Kidney epithelial cell (primary cell): ENCODE measurements at regions not wholly inside any gene's neighbourhood (a gene's known extent, or its start where the extent isn't known, plus 50 kb on each side); places are given as distances from the start of the nearest gene placed in this dataset.

Experiments
- DNase-seq: peaks from one replicate; pipeline ENCODE4 v3.0.0-alpha.2; 2010; ENCODE audit warnings: low read depth
- H3K27me3 ChIP-seq: 2 replicates; pipeline ENCODE4 v1.6.0; 2011; ENCODE audit warnings: low read length; ENCODE audit not compliant: control insufficient read depth, insufficient read depth
- H3K36me3 ChIP-seq: 2 replicates; pipeline ENCODE4 v1.5.1; 2011; ENCODE audit warnings: low read length; ENCODE audit not compliant: control insufficient read depth, insufficient read depth
- H3K4me3 ChIP-seq: 2 replicates; pipeline ENCODE4 v1.5.1; 2011; ENCODE audit warnings: low read depth, mild to moderate bottlenecking, control low read depth, low read length
- TF ChIP-seq, protein P1 (sequence below): IDR thresholded peaks from 2 replicates; pipeline ENCODE4 v1.5.1; 2011; ENCODE audit warnings: mild to moderate bottlenecking, moderate library complexity, low read length, control low read depth, inconsistent platforms; ENCODE audit not compliant: insufficient read depth, poor library complexity, severe bottlenecking

- no peaks in the 10 kb centered on the region for H3K36me3 ChIP-seq
- H3K4me3 ChIP-seq: no peak overlapping the region
- no peaks in the 10 kb centered on the region for H3K27me3 ChIP-seq
- TF ChIP-seq, protein P1, sequence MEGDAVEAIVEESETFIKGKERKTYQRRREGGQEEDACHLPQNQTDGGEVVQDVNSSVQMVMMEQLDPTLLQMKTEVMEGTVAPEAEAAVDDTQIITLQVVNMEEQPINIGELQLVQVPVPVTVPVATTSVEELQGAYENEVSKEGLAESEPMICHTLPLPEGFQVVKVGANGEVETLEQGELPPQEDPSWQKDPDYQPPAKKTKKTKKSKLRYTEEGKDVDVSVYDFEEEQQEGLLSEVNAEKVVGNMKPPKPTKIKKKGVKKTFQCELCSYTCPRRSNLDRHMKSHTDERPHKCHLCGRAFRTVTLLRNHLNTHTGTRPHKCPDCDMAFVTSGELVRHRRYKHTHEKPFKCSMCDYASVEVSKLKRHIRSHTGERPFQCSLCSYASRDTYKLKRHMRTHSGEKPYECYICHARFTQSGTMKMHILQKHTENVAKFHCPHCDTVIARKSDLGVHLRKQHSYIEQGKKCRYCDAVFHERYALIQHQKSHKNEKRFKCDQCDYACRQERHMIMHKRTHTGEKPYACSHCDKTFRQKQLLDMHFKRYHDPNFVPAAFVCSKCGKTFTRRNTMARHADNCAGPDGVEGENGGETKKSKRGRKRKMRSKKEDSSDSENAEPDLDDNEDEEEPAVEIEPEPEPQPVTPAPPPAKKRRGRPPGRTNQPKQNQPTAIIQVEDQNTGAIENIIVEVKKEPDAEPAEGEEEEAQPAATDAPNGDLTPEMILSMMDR: no peak
- no peak for DNase-seq
Measured at GRCh38 chr9:84111726-84112125, 131.1 kb downstream of the RMI1 start.

GRCh38 chr9:84121991-84122523, 141.5 kb downstream of the RMI1 start:
- Histone ChIP-seq H3K27me3 (no peaks in the 10 kb centered on the region), H3K36me3 (no peaks in the 10 kb centered on the region), H3K4me3 (no peak overlapping the region)
- DNase-seq: no peak
- TF ChIP-seq, protein P1: no peak

DNA sequence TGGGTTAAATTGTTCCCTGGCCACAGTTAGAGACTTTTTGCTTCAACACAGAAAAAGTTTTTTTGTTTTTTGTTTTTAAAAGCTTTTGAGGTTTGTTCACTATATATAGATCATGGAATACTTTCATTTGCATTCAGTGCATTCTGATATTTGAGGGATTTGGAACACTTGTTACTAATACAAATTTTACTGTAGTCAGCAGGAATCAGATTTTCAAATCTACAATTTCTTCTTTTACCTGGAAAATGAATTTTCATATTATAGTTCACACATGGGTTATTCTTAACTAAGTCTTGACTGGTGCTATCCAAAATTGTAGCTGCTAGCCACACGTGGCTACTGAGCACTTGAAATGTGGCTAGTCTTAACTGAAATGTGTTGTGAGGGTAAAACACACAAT, 142.0 kb downstream of the RMI1 start:
- DNase-seq: no peak
- Histone ChIP-seq H3K27me3 (no peaks in the 10 kb centered on the region), H3K4me3 (no peak overlapping the region), H3K36me3 (no peaks in the 10 kb centered on the region)
- TF ChIP-seq, protein P1: no peak

- H3K4me3 ChIP-seq: no peak overlapping the region
- no peak for DNase-seq
- TF ChIP-seq, protein P1: no peak
- H3K36me3 ChIP-seq: no peaks in the 10 kb centered on the region
- no peaks in the 10 kb centered on the region for H3K27me3 ChIP-seq
Measured at GRCh38 chr9:84123648-84124406, 143.2 kb downstream of the RMI1 start.

DNA sequence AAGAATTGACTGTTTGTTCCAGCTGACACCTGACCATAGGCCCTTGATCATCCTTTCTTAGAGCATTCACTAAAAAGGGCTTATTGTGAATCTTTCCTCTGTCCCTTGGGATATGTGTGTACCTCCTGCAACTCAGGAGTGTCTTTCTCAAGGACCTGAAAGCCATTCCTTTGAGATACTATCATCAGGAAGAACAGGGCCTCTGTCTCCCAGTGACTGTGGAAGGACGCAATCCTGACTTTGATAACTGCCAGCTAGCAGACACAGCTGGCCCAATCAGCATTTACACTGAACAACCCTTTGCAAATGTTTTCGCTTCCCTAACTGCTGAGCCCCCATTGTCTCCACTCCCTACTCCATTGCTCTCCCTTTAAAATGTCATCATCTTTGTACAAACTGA, 144.4 kb downstream of the RMI1 start:
- H3K36me3 ChIP-seq: no peaks in the 10 kb centered on the region
- TF ChIP-seq, protein P1: no peak
- no peaks in the 10 kb centered on the region for H3K27me3 ChIP-seq
- DNase-seq: no peak
- no peak overlapping the region for H3K4me3 ChIP-seq

- no peak overlapping the region for H3K4me3 ChIP-seq
- TF ChIP-seq, protein P1: no peak
- DNase-seq: no peak
- H3K36me3 ChIP-seq: no peaks in the 10 kb centered on the region
- no peaks in the 10 kb centered on the region for H3K27me3 ChIP-seq
Measured at GRCh38 chr9:84129529-84129928, 148.9 kb downstream of the RMI1 start.
